ENCODE measurements at regions not wholly inside any gene's neighbourhood (a gene's known extent, or its start where the extent isn't known, plus 50 kb on each side); places are given as distances from the start of the nearest gene placed in this dataset.

- no peak for DNase-seq (ENCODE audit: extremely low read depth in 1 of 2, low read depth in 1 of 2)
These were observed 95.5 kb upstream of the PRLR start for GRCh38 chr5:35325836-35326235.

DNA sequence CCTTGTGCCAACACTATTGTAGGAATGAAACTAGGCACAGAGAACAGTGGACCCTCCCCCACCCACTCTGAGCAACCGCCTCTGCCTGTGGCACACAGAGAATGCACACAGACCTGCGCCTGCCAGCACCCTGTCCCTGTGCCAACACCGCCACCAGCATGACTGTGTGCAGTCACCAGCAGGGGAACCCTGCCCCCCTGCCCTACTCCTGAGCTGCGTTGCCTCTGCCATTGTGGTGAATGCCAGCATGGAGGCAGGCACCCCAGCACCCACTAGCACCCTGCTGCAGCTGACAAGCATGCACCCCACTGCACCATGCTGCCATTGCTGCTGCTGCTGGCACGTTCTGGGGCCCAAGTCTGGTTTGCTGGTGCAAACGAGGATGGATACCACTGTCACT, 94.4 kb upstream of the PRLR start:
- DNase-seq (ENCODE audit: extremely low read depth in 1 of 2, low read depth in 1 of 2): no peak

- no peak for DNase-seq (ENCODE audit: extremely low read depth in 1 of 2, low read depth in 1 of 2)
These were observed 93.9 kb upstream of the PRLR start for GRCh38 chr5:35324201-35324600.

DNA sequence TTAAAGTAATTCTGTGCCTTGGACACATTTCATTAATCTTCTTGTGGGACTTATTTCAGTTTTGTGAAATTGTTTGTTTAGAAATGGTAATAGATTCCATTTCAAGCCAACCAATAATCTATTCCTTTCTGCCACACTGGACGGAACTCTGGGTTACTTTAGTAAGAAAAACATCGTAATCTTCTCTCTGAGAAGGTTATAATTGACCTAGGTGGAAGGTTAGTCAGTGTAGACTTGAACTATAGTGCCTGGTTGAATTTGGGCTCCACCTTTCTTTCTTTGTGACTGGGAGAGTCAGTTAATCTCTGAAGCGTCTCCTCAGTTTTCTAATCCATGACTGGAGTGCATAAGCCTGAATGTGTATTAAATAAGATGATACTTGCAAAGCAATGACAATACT, 89.7 kb upstream of the PRLR start:
- no peak for DNase-seq (ENCODE audit: extremely low read depth in 1 of 2, low read depth in 1 of 2)

GRCh38 chr5:35319333-35320002, 89.2 kb upstream of the PRLR start:
- peak; percentile 29 to 72 for DNase-seq (ENCODE audit: extremely low read depth in 1 of 2, low read depth in 1 of 2)

- no peak for DNase-seq (ENCODE audit: extremely low read depth in 1 of 2, low read depth in 1 of 2)
These were observed 87.3 kb upstream of the PRLR start for GRCh38 chr5:35317586-35317985.

DNA sequence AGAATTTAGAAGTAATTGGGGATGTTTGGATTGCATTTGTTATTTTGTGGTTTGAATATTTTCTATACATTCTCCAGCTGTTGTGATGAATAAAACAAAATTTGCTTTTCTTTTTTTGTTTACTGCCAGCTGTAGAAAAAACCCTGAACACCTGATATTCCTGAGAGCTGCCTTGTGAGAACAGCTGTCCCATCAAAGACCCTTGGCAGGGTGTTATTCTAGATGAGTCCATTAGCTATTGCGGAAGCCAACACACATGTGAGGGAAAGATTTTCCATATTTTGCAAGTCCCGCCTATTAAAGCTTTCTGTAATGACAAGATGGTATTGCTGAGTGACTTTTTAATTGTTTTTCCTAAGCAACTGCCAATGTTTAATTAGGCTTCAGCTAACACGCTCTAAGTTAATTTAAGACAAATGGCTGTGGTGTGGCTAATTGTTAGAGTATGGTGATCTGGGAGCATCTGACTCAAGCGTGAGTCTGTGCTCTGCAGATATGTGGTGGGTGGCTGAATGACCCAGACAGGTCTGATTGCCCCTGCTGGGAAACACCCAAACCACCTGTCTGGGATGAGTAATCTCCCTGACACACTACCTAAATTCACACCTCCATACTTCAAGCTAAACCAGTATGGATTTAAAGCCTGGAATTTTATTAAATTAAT, 86.5 kb upstream of the PRLR start:
- DNase-seq (ENCODE audit: extremely low read depth in 1 of 2, low read depth in 1 of 2): peak in 1 of 2 donors; percentile 39

DNA sequence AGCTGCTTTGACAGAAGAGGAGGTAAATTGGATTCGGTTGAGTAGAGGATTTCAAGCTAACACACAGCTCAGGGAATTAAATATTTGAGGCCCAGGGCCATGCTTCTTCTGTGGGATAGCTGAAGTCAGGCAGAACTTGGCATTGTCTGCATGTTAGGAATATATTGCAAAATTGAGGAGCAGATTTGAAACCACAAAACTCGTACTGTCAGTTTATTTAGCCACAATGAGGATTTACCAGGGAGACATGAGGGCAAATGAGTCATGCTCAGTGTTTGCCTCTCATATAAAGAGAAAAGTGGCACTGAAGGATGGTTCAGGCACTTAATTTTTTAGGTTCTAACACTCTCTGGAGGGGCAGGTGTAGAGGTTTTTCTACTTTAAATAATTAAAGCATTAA, 83.0 kb upstream of the PRLR start:
- no peak for DNase-seq (ENCODE audit: extremely low read depth in 1 of 2, low read depth in 1 of 2)

GRCh38 chr5:35312267-35312666, 82.0 kb upstream of the PRLR start:
- DNase-seq (ENCODE audit: extremely low read depth in 1 of 2, low read depth in 1 of 2): no peak

GRCh38 chr5:35309365-35310130, 79.3 kb upstream of the PRLR start:
- DNase-seq (ENCODE audit: extremely low read depth in 1 of 2, low read depth in 1 of 2): no peak

DNA sequence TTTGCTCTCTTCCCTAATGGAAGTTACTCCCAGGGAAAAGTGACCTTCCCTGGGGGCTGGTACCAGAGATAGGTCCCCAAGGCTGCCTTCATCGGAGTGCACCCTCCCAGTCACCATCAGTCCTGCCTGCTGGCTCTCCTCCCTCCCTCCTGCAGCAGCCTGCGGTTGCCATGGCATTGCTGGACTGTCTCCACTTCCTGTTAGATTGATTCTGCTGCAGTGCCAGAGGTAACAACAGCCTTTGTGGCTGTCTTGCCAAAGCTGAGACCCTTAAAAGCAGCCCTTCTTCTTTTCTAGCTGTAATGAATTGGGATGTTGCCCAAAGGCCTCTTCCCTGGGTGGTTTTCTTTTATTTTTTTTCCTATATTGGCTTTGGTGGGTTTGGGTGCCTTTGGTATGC, 78.1 kb upstream of the PRLR start:
- DNase-seq (ENCODE audit: extremely low read depth in 1 of 2, low read depth in 1 of 2): no peak

- DNase-seq (ENCODE audit: extremely low read depth in 1 of 2, low read depth in 1 of 2): no peak
These were observed 76.6 kb upstream of the PRLR start for GRCh38 chr5:35306716-35307365.

GRCh38 chr5:35305336-35306020, 75.2 kb upstream of the PRLR start:
- DNase-seq (ENCODE audit: extremely low read depth in 1 of 2, low read depth in 1 of 2): no peak

- no peak for DNase-seq (ENCODE audit: extremely low read depth in 1 of 2, low read depth in 1 of 2)
These were observed 74.0 kb upstream of the PRLR start for GRCh38 chr5:35304291-35304690.

GRCh38 chr5:35303152-35303551, 72.9 kb upstream of the PRLR start:
- no peak for DNase-seq (ENCODE audit: extremely low read depth in 1 of 2, low read depth in 1 of 2)

GRCh38 chr5:35302544-35302943, 72.3 kb upstream of the PRLR start:
- DNase-seq (ENCODE audit: extremely low read depth in 1 of 2, low read depth in 1 of 2): no peak

DNA sequence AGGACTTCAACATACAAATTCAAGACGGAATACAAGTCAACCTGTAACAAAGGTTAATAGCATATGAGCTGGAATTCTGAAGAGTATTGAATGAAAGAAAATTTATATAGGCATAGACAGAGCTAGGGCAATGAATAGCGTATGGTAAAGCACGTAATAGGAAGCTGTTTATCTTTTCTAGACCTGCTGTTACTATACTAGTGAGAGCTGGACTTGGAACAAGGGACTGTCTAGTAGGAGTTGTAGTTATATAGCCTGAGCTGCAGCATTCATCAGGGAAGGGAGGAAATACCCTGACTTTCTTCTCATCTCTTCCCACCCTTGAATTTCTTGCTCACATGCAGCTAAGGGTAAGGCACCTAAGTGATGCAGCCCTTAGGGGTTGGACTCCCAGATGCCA, 67.5 kb upstream of the PRLR start:
- no peak for DNase-seq (ENCODE audit: extremely low read depth in 1 of 2, low read depth in 1 of 2)

DNA sequence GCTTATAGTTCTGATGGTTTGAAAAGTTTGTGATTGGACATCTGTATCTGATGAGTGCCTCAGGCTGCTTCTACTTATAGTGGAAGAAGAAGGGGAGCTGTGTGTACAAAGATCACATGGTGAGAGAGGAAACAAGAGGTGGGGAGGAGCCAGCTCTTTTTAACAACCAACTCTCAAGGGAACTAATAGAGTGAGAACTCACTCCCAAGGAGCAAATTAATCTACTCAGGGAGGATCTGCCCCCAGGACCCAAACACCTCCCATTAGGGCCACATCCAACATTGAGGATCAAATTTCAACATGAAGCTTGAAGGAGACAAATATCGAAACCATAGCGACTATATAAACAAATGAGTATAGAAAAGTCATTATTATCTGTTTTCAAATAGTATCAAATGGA, 64.7 kb upstream of the PRLR start:
- no peak for DNase-seq (ENCODE audit: extremely low read depth in 1 of 2, low read depth in 1 of 2)

GRCh38 chr5:35294017-35294416, 63.7 kb upstream of the PRLR start:
- no peak for DNase-seq (ENCODE audit: extremely low read depth in 1 of 2, low read depth in 1 of 2)

DNA sequence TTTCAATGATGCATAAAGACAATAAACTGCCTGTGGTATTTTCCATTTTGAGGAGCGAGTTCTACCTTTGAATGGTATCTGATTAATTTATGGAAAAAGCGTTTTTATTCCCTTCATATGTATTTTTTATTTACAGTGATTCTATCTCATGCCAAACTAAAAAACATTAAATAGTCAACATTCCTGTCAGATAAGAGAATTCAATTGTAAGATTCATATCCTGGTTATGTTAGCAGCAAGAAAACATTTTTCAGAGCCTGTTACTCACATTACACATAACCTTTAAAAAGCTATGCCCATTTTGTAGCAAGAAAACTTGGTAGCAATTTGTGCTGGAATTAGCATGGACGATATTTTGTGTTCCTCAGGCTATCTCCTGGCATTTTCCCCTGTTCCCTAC, 55.1 kb upstream of the PRLR start:
- DNase-seq (ENCODE audit: extremely low read depth in 1 of 2, low read depth in 1 of 2): no peak

DNA sequence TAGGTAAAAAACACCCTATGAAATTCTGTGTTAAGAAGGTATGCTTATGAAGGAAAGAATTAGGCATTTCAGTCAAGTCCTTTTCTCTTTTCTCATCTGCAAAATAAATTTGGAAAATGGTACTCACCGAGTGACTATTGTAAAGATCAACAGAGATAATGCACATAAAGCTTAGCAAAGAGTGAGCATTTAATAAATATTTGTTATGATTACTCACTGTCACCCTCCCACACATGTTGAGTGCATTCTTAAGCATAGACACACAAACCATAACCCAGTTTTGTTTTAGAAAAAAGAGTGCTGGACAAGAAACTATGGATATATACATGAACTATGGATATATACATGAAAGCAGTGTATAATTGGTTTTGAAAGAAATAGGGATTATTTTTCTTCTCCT, 54.7 kb upstream of the PRLR start:
- DNase-seq (ENCODE audit: extremely low read depth in 1 of 2, low read depth in 1 of 2): no peak

Measured in stimulated activated CD8-positive, alpha-beta memory T cell treated with anti-CD3 and anti-CD28 coated beads, Interleukin-7, amount 100 ng/mL, for 48 hours (primary cell).